ENCODE measurements at regions not wholly inside any gene's neighbourhood (a gene's known extent, or its start where the extent isn't known, plus 50 kb on each side); places are given as distances from the start of the nearest gene placed in this dataset.

- no peak for TF ChIP-seq POLR2A (IDR thresholded peaks at IDR 0.05)
- TF ChIP-seq, protein P1, sequence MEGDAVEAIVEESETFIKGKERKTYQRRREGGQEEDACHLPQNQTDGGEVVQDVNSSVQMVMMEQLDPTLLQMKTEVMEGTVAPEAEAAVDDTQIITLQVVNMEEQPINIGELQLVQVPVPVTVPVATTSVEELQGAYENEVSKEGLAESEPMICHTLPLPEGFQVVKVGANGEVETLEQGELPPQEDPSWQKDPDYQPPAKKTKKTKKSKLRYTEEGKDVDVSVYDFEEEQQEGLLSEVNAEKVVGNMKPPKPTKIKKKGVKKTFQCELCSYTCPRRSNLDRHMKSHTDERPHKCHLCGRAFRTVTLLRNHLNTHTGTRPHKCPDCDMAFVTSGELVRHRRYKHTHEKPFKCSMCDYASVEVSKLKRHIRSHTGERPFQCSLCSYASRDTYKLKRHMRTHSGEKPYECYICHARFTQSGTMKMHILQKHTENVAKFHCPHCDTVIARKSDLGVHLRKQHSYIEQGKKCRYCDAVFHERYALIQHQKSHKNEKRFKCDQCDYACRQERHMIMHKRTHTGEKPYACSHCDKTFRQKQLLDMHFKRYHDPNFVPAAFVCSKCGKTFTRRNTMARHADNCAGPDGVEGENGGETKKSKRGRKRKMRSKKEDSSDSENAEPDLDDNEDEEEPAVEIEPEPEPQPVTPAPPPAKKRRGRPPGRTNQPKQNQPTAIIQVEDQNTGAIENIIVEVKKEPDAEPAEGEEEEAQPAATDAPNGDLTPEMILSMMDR (IDR thresholded peaks at IDR 0.05) = no peak
Measured at GRCh38 chr3:105154692-105155091, 212.0 kb upstream of the ALCAM start.

Measured in body of pancreas (tissue), 4 donors.